ENCODE measurements at regions not wholly inside any gene's neighbourhood (a gene's known extent, or its start where the extent isn't known, plus 50 kb on each side); places are given as distances from the start of the nearest gene placed in this dataset.

DNA sequence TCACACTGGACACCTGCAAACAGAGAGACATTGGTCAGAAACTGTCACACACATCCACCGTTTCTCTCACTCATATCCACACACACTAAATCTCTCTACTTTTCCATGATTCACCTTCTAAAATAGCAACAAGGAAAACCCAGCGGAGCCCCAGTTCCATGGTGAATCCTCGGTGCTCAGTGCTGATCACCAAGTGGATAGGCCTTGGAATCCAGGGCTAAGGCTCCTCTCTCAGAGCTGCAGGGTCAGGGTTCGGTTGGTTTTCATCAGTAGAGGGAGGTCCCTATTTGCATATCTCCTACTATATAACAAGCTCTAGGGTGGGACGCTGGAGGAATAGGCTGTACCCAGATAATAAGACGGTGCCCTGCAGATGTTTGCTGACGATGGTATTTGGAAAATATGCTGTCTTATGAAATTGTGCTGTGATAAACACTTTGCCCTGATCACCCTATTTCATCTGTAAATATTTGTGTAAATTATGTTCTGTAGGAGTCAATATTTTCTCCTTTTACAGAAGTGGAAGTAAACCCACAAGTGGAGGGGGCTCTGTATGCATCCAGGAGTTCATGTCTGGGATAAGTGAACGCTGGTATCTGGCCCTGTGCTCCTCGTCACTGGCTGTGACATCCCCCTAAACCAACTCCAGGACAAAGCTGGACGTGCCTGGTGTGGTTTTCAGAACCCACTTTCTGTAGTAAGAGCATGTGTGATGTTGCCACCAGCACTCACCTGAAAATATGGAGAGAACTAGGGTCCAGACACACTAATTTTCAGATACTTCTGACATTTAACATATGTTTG lies 709.2 kb downstream of the TMEM121 start (continued):
- TF ChIP-seq, protein P1, sequence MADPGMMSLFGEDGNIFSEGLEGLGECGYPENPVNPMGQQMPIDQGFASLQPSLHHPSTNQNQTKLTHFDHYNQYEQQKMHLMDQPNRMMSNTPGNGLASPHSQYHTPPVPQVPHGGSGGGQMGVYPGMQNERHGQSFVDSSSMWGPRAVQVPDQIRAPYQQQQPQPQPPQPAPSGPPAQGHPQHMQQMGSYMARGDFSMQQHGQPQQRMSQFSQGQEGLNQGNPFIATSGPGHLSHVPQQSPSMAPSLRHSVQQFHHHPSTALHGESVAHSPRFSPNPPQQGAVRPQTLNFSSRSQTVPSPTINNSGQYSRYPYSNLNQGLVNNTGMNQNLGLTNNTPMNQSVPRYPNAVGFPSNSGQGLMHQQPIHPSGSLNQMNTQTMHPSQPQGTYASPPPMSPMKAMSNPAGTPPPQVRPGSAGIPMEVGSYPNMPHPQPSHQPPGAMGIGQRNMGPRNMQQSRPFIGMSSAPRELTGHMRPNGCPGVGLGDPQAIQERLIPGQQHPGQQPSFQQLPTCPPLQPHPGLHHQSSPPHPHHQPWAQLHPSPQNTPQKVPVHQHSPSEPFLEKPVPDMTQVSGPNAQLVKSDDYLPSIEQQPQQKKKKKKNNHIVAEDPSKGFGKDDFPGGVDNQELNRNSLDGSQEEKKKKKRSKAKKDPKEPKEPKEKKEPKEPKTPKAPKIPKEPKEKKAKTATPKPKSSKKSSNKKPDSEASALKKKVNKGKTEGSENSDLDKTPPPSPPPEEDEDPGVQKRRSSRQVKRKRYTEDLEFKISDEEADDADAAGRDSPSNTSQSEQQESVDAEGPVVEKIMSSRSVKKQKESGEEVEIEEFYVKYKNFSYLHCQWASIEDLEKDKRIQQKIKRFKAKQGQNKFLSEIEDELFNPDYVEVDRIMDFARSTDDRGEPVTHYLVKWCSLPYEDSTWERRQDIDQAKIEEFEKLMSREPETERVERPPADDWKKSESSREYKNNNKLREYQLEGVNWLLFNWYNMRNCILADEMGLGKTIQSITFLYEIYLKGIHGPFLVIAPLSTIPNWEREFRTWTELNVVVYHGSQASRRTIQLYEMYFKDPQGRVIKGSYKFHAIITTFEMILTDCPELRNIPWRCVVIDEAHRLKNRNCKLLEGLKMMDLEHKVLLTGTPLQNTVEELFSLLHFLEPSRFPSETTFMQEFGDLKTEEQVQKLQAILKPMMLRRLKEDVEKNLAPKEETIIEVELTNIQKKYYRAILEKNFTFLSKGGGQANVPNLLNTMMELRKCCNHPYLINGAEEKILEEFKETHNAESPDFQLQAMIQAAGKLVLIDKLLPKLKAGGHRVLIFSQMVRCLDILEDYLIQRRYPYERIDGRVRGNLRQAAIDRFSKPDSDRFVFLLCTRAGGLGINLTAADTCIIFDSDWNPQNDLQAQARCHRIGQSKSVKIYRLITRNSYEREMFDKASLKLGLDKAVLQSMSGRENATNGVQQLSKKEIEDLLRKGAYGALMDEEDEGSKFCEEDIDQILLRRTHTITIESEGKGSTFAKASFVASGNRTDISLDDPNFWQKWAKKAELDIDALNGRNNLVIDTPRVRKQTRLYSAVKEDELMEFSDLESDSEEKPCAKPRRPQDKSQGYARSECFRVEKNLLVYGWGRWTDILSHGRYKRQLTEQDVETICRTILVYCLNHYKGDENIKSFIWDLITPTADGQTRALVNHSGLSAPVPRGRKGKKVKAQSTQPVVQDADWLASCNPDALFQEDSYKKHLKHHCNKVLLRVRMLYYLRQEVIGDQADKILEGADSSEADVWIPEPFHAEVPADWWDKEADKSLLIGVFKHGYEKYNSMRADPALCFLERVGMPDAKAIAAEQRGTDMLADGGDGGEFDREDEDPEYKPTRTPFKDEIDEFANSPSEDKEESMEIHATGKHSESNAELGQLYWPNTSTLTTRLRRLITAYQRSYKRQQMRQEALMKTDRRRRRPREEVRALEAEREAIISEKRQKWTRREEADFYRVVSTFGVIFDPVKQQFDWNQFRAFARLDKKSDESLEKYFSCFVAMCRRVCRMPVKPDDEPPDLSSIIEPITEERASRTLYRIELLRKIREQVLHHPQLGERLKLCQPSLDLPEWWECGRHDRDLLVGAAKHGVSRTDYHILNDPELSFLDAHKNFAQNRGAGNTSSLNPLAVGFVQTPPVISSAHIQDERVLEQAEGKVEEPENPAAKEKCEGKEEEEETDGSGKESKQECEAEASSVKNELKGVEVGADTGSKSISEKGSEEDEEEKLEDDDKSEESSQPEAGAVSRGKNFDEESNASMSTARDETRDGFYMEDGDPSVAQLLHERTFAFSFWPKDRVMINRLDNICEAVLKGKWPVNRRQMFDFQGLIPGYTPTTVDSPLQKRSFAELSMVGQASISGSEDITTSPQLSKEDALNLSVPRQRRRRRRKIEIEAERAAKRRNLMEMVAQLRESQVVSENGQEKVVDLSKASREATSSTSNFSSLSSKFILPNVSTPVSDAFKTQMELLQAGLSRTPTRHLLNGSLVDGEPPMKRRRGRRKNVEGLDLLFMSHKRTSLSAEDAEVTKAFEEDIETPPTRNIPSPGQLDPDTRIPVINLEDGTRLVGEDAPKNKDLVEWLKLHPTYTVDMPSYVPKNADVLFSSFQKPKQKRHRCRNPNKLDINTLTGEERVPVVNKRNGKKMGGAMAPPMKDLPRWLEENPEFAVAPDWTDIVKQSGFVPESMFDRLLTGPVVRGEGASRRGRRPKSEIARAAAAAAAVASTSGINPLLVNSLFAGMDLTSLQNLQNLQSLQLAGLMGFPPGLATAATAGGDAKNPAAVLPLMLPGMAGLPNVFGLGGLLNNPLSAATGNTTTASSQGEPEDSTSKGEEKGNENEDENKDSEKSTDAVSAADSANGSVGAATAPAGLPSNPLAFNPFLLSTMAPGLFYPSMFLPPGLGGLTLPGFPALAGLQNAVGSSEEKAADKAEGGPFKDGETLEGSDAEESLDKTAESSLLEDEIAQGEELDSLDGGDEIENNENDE (IDR thresholded peaks at IDR 0.05; ENCODE audit: insufficient replicate concordance, low read length) = no peak
- TF ChIP-seq FOSL1 (IDR thresholded peaks at IDR 0.05; ENCODE audit: insufficient read depth, low read depth, low read length) (no peak), PHF8 (conservative IDR thresholded peaks at IDR 0.05; ENCODE audit: low read depth, low read length) (no peak), EP300 (IDR thresholded peaks at IDR 0.05; ENCODE audit: borderline replicate concordance in 1 of 2, low read depth in 2 of 2, low read length in 2 of 2) (no peak), POLR2A (IDR thresholded peaks at IDR 0.05; ENCODE audit: control extremely low read depth in 1 of 2, low read depth in 2 of 2, low read length in 2 of 2) (no peak), SUZ12 (IDR thresholded peaks at IDR 0.05; ENCODE audit: low read length) (no peak), BACH1 (IDR thresholded peaks at IDR 0.05; ENCODE audit: low read length) (no peak), RNF2 (IDR thresholded peaks at IDR 0.05; ENCODE audit: borderline replicate concordance, low read depth, low read length, missing control alignments, poor library complexity, severe bottlenecking) (no peak), NANOG (IDR thresholded peaks at IDR 0.05; ENCODE audit: insufficient read depth, low read depth, low read length, poor library complexity, severe bottlenecking) (no peak)

Measured in H1 (cell line).